Tibial nerve (tissue), 3 donors: ENCODE measurements at regions not wholly inside any gene's neighbourhood (a gene's known extent, or its start where the extent isn't known, plus 50 kb on each side); places are given as distances from the start of the nearest gene placed in this dataset.

ENCODE experiments used
- CTCF ChIP-seq, 5 experiments: fragments of 200-600 bp in 3 of 5; fragments of 450-650 bp in 2 of 5; sonication (generic) in 3 of 5; IDR thresholded peaks; one replicate each; pipeline ENCODE4 v1.5.1; 2016 to 2019; ENCODE audit warnings: antibody characterized with exemption in 5 of 5, mild to moderate bottlenecking in 3 of 5, moderate library complexity in 2 of 5
- POLR2A ChIP-seq, 2 donors: fragments of 450-650 bp; IDR thresholded peaks; one replicate each; pipeline ENCODE4 v1.6.1; 2017; ENCODE audit warnings: antibody characterized with exemption in 2 of 2, mild to moderate bottlenecking in 2 of 2, moderate library complexity in 2 of 2

- TF ChIP-seq CTCF (IDR thresholded peaks at IDR 0.05) (no peak), POLR2A (IDR thresholded peaks at IDR 0.05) (no peak)
Observed at GRCh38 chr10:1978584-1978983, 241.3 kb upstream of the ADARB2 start.
